Spinal cord (tissue), 9 donors: ENCODE measurements at regions not wholly inside any gene's neighbourhood (a gene's known extent, or its start where the extent isn't known, plus 50 kb on each side); places are given as distances from the start of the nearest gene placed in this dataset.

Experiments used
- DNase-seq, 6 donors: peaks; one replicate each; pipeline versions ENCODE4 v3.0.0 to v3.0.0-alpha.2; 2013 to 2015; ENCODE audit warnings: low spot score in 6 of 6, low read depth in 4 of 6
- H3K27ac ChIP-seq: one replicate; pipeline ENCODE4 v1.5.1; 2013; ENCODE audit warnings: low read depth, low read length, control low read depth
- H3K27me3 ChIP-seq: one replicate; pipeline ENCODE4 v1.6.1; 2013; ENCODE audit warnings: low read length; ENCODE audit not compliant: control insufficient read depth, insufficient read depth
- H3K36me3 ChIP-seq: one replicate; pipeline ENCODE4 v1.6.1; 2013; ENCODE audit warnings: low read length; ENCODE audit not compliant: control insufficient read depth, insufficient read depth
- H3K4me1 ChIP-seq: one replicate; pipeline ENCODE4 v1.6.1; 2013; ENCODE audit warnings: low read length; ENCODE audit not compliant: control insufficient read depth, insufficient read depth
- H3K4me3 ChIP-seq: one replicate; pipeline ENCODE4 v1.5.1; 2013; ENCODE audit warnings: low read depth, low read length, control low read depth
- H3K9me3 ChIP-seq: one replicate; pipeline ENCODE4 v1.6.1; 2013; ENCODE audit warnings: low read length; ENCODE audit not compliant: control insufficient read depth, insufficient read depth
- WGBS: methylation state at CpG from one replicate; pipeline ENCODE4 v1.1.5; 2013; ENCODE audit warnings: missing lambda C conversion rate; ENCODE audit not compliant: insufficient coverage; 5-methylcytosine and 5-hydroxymethylcytosine counted together
- donor health status: healthy.

GRCh38 chr15:91376038-91376437, 276.0 kb downstream of the SV2B start:
- H3K36me3 ChIP-seq: no peaks in the 10 kb centered on the region
- peak in 2 of 6 donors; percentile 17 to 28 for DNase-seq
- H3K27ac ChIP-seq: no peak overlapping the region
- peaks cover 4% of the 10 kb centered on the region for H3K9me3 ChIP-seq
- H3K4me3 ChIP-seq: no peak overlapping the region
- no peaks in the 10 kb centered on the region for H3K4me1 ChIP-seq
- H3K27me3 ChIP-seq: no peaks in the 10 kb centered on the region
- WGBS: 77% methylated on average over 11 of the region's 12 CpGs

DNA sequence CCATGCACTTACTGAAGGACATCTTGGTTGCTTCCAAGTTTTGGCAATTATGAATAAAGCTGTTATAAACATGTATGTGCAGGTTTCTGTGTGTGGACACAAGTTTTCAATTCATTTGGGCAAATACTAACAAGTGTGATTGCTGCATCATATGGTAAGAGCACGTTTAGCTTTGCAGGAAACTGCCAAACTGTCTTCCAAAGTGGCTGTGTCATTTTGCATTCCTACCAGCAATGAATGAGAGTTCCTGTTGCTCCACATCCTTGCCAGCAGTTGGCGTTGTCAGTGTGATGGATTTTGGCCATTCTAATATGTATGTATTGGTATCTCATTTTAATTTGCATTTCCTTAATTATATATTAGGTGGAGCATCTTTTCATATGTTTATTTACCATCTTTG, 280.1 kb downstream of the SV2B start:
- Histone ChIP-seq H3K4me3 (no peak overlapping the region), H3K27me3 (no peaks in the 10 kb centered on the region), H3K9me3 (no peaks in the 10 kb centered on the region), H3K4me1 (no peaks in the 10 kb centered on the region), H3K36me3 (no peaks in the 10 kb centered on the region), H3K27ac (no peak overlapping the region)
- no peak for DNase-seq
- WGBS: 17% methylated on average over 1 of the region's 2 CpGs

GRCh38 chr15:91383532-91383931, 283.5 kb downstream of the SV2B start:
- H3K4me1 ChIP-seq: no peaks in the 10 kb centered on the region
- no peaks in the 10 kb centered on the region for H3K27me3 ChIP-seq
- H3K36me3 ChIP-seq: no peaks in the 10 kb centered on the region
- no peak overlapping the region for H3K4me3 ChIP-seq
- H3K9me3 ChIP-seq: no peaks in the 10 kb centered on the region
- H3K27ac ChIP-seq: no peak overlapping the region
- 100% methylated on average over 1 of the region's 2 CpGs for WGBS
- DNase-seq: no peak

- Histone ChIP-seq H3K27me3 (no peaks in the 10 kb centered on the region), H3K4me1 (no peaks in the 10 kb centered on the region), H3K36me3 (no peaks in the 10 kb centered on the region), H3K9me3 (no peaks in the 10 kb centered on the region), H3K4me3 (no peak overlapping the region), H3K27ac (no peak overlapping the region)
- WGBS: 95% methylated on average over 5 of the region's 6 CpGs
- DNase-seq: no peak
Measured at GRCh38 chr15:91384189-91384730, 284.2 kb downstream of the SV2B start.

DNA sequence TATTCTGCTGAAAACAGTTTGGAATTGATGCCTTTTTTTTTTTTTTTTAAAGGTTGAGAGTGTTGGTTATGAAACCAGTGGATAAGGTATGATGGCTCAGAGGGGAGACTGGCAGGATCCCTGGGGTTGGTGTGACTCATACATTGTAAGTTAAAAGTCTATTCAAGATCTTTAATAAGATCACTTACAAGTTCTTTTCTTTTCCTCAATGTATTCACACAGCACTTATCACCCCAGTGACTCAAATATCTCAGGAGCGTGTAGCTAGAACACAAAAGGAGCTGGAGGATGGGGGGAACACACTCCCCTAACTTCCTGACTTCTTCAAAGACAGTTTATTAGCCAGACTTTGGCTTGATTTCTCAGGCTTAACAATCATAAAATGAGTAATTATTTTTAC, 285.3 kb downstream of the SV2B start:
- H3K27ac ChIP-seq: no peak overlapping the region
- no peak for DNase-seq
- WGBS: no CpG with 5 or more reads among the region's 1 CpG

DNA sequence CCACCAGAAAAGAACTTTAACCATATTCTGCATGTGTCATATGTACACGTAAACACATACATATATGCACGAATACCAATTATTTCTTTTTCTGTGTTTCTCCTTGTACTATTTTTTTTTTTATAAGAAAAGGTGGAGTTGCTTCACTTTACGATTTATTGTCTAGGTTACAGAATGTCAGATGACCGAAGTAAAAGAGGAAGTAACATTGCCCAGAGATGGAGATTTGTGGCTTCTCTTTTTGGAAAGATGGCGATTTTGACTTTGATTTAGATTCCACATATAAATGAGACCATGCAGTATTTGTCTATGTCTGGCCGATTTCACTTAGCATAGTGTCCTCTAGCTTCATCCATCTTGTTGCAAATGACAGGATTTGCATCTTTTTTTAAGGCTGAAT, 293.1 kb downstream of the SV2B start:
- no peak for DNase-seq
- Histone ChIP-seq H3K9me3 (no peaks in the 10 kb centered on the region), H3K4me3 (no peak overlapping the region), H3K4me1 (no peaks in the 10 kb centered on the region), H3K27ac (no peak overlapping the region), H3K27me3 (no peaks in the 10 kb centered on the region), H3K36me3 (no peaks in the 10 kb centered on the region)
- 73% methylated on average over 3 of the region's 6 CpGs for WGBS

More for the DNA sequence above, 285.3 kb downstream of the SV2B start:
- Histone ChIP-seq H3K9me3 (no peaks in the 10 kb centered on the region), H3K4me3 (no peak overlapping the region), H3K36me3 (no peaks in the 10 kb centered on the region), H3K4me1 (no peaks in the 10 kb centered on the region), H3K27me3 (no peaks in the 10 kb centered on the region)

- Histone ChIP-seq H3K27me3 (no peaks in the 10 kb centered on the region), H3K4me1 (no peaks in the 10 kb centered on the region), H3K27ac (no peak overlapping the region), H3K36me3 (no peaks in the 10 kb centered on the region), H3K4me3 (no peak overlapping the region), H3K9me3 (peaks cover 4% of the 10 kb centered on the region)
- no peak for DNase-seq
- no CpG with 5 or more reads among the region's 1 CpG for WGBS
Measured at GRCh38 chr15:91400481-91400880, 300.4 kb downstream of the SV2B start.

DNA sequence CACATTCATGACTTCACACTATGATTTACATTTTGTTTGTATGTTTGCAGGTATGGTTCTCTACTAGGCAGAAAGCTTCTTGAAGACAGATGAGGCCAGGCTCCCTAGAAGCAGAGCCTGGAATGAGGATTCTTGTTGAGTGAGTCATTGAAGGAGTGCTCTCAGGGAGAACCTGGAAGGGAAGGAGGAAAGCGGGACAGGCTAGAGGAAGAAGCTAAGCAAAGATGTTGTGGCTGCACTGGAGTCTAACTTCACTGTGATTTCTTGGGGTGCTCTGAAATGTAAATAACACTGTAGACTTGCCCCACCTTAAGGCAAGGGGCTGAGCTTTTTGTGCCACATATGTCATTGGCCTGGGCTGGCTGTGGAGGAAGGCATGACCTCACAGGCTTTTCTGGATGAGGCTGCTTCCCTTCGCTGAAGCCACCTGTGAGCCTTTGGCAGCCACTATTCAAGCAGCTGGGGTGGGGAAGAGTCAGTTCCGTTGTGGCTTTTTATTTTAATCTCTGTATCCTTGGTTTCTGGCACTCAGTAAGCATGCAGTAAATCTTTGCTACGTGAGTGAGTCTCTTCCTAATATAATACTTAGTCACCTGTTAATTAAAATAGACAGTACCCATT, 307.3 kb downstream of the SV2B start:
- Histone ChIP-seq H3K9me3 (no peaks in the 10 kb centered on the region), H3K27ac (no peak overlapping the region), H3K36me3 (no peaks in the 10 kb centered on the region), H3K4me1 (no peaks in the 10 kb centered on the region), H3K27me3 (no peaks in the 10 kb centered on the region), H3K4me3 (no peak overlapping the region)
- peak in 2 of 6 donors; percentile 8 to 46 for DNase-seq
- WGBS: 67% methylated on average over 2 of the region's 4 CpGs

DNA sequence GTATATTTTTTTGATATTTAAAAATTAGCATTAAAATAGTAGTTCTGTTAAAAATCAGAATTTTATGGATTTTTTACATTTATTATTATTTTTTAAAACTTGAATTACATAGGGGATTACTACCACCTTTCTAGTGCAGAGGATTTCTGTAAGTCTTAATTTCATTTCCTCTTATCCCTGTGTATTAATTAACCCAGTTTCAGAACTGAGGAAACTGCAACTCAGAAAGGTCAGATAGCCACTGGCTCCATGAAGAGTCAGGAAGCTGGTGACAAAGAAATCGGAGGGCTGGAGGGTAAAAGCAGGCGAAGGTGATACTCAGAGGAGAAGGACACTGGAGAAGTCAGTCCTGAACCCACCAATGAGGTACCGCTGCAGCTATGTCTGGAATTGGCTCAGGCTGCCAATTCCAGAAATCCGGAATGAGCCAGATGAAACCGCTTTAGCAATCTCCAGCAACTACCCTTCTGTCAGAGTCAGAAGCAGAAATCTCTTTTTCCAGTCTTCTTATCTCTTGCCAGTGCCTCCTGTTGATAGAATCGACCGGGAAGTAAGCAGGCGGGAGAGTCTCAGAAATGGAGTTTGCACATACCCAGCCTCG, 308.5 kb downstream of the SV2B start:
- 79% methylated on average over 4 of the region's 9 CpGs for WGBS
- H3K9me3 ChIP-seq: no peaks in the 10 kb centered on the region
- H3K36me3 ChIP-seq: no peaks in the 10 kb centered on the region
- no peaks in the 10 kb centered on the region for H3K27me3 ChIP-seq
- no peak overlapping the region for H3K4me3 ChIP-seq
- peak in 2 of 6 donors; percentile 41 to 54 for DNase-seq
- H3K4me1 ChIP-seq: no peaks in the 10 kb centered on the region
- no peak overlapping the region for H3K27ac ChIP-seq

- H3K27me3 ChIP-seq: no peaks in the 10 kb centered on the region
- H3K4me3 ChIP-seq: no peak overlapping the region
- DNase-seq: peak in 1 of 6 donors; percentile 27
- WGBS: no CpG with 5 or more reads among the region's 1 CpG
- H3K4me1 ChIP-seq: no peaks in the 10 kb centered on the region
- H3K9me3 ChIP-seq: no peaks in the 10 kb centered on the region
- no peak overlapping the region for H3K27ac ChIP-seq
- H3K36me3 ChIP-seq: no peaks in the 10 kb centered on the region
Measured at GRCh38 chr15:91409387-91409786, 309.3 kb downstream of the SV2B start.
